NCI-H2196 (cell line): ENCODE measurements at regions not wholly inside any gene's neighbourhood (a gene's known extent, or its start where the extent isn't known, plus 50 kb on each side); places are given as distances from the start of the nearest gene placed in this dataset.

Experiments used
- DNase-seq: peaks from one replicate; lab custom pipeline; 2025; ENCODE audit not compliant: unreplicated experiment; lab: John Stamatoyannopoulos, UW

GRCh38 chr18:54020966-54021365 is 203.5 kb downstream of the MBD2 start:
- no peak for DNase-seq

GRCh38 chr18:54020156-54020745 is 204.2 kb downstream of the MBD2 start:
- DNase-seq: no peak

- DNase-seq: no peak
These were observed 204.8 kb downstream of the MBD2 start for GRCh38 chr18:54019641-54020040.

GRCh38 chr18:54013452-54013851 is 211.0 kb downstream of the MBD2 start:
- DNase-seq: no peak

GRCh38 chr18:54004828-54005227 is 219.6 kb downstream of the MBD2 start:
- DNase-seq: no peak

- DNase-seq: no peak
These were observed 221.3 kb downstream of the MBD2 start for GRCh38 chr18:54003195-54003594.

GRCh38 chr18:53997064-53997463 is 227.4 kb downstream of the MBD2 start:
- no peak for DNase-seq

GRCh38 chr18:53994016-53994415 is 230.5 kb downstream of the MBD2 start:
- no peak for DNase-seq

GRCh38 chr18:53991805-53992204 is 232.7 kb downstream of the MBD2 start:
- no peak for DNase-seq

- no peak for DNase-seq
These were observed 233.3 kb downstream of the MBD2 start for GRCh38 chr18:53991202-53991601.

GRCh38 chr18:53990485-53990884 is 234.0 kb downstream of the MBD2 start:
- no peak for DNase-seq

- DNase-seq: no peak
These were observed 240.4 kb downstream of the MBD2 start for GRCh38 chr18:53984021-53984420.

- no peak for DNase-seq
These were observed 253.1 kb downstream of the MBD2 start for GRCh38 chr18:53971331-53971730.

- DNase-seq: no peak
These were observed 271.8 kb downstream of the MBD2 start for GRCh38 chr18:53952700-53953099.

- no peak for DNase-seq
These were observed 273.9 kb downstream of the MBD2 start for GRCh38 chr18:53950545-53950944.

- DNase-seq: no peak
These were observed 275.5 kb downstream of the MBD2 start for GRCh38 chr18:53948991-53949390.

- DNase-seq: no peak
These were observed 277.3 kb downstream of the MBD2 start for GRCh38 chr18:53947092-53947640.

- DNase-seq: no peak
These were observed 277.9 kb downstream of the MBD2 start for GRCh38 chr18:53946594-53946993.

- no peak for DNase-seq
These were observed 279.7 kb downstream of the MBD2 start for GRCh38 chr18:53944721-53945120.

GRCh38 chr18:53943326-53943860 is 281.1 kb downstream of the MBD2 start:
- DNase-seq: no peak

GRCh38 chr18:53941601-53942338 is 282.7 kb downstream of the MBD2 start:
- no peak for DNase-seq

- DNase-seq: no peak
These were observed 287.4 kb downstream of the MBD2 start for GRCh38 chr18:53937037-53937436.
